IPS-18c (cell line): ENCODE measurements at regions not wholly inside any gene's neighbourhood (a gene's known extent, or its start where the extent isn't known, plus 50 kb on each side); places are given as distances from the start of the nearest gene placed in this dataset.

ENCODE experiments used
- H3K4me3 ChIP-seq: 2 replicates; pipeline ENCODE4 v1.7.0; 2013; ENCODE audit warnings: low read depth, mild to moderate bottlenecking, low read length, moderate library complexity; ENCODE audit not compliant: insufficient read depth
- H3K9me3 ChIP-seq: one replicate; pipeline ENCODE4 v1.6.1; 2013; ENCODE audit warnings: mild to moderate bottlenecking, low read length, moderate library complexity; ENCODE audit not compliant: control insufficient read depth, insufficient read depth

DNA sequence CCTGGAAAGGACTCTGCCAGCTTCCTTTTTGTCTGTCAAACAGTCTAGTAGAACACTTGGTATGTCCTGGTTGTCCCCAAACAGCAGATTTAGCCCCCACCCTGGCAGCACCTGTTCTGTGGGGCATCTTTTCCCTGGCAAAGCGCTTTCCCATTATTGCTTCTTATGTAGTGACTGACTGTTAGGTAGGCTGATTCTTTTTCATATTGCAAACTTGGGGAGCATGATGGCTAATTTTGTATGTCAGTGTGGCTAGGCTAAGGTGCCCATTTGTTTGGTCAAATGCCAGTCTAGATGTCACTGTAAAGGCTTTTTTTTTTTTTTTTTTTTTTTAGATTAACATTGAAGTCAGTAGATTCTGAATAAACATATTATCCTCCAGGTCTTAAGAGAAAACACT is 140.2 kb downstream of the MYCN start:
- Histone ChIP-seq H3K9me3 (no peaks in the 10 kb centered on the region), H3K4me3 (no peak overlapping the region)

DNA sequence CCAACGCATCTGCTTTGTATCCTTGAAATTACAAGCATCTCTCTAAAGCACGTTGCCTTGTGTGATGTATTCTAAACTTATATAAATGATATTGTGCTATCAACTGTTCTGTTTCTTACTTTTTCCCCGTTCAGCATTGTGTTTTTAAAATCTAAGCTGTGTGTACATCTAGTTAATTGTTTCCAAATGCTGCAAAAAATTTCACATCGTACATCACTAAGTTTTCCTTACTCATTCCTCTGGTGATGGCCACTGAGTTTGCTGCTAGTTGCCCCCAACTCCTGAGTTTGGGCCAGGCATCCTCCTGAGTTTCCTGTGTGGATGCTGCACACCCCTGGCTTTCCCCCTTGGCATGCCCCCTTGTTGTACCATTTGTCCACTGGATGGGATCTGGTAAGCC is 139.7 kb downstream of the MYCN start:
- Histone ChIP-seq H3K4me3 (no peak overlapping the region), H3K9me3 (no peaks in the 10 kb centered on the region)

DNA sequence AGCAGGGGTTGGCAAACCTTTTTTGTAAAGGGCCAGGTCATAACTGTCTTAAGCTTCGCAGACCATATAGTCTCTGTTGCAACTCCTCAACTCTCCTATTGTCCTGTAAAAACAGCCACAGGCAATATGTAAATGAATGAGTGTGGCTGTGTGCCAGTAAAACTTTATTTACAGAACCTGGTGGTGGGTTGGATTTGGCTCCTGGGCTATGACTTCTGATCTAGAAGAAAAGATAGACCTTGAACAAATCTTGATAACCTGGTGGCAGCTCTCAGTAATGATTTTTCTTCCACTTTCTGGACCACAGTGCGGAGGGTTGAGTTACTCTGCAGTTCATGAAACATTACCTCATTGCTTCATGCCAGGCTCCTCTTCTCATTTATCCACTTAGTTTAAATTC is 139.3 kb downstream of the MYCN start:
- H3K9me3 ChIP-seq: no peaks in the 10 kb centered on the region
- H3K4me3 ChIP-seq: no peak overlapping the region

DNA sequence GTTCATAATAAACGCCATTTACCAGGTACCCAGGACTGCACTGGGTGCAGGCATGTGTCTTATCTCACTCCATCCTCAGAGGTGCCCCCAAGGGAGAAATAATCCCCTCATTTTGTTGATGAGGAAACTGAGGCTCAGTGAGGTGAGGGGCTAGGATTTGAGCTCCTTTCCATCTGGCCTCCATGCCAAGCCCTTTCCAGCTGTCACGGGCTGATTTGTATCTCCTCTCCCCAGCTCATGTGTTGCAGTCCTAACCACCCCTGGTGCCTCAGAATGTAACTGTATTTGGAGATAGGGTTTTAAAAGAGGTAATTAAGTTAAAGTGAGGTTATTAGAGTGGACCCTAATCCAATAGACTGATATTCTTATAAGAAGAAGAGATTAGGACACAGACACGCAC is 137.3 kb downstream of the MYCN start:
- H3K9me3 ChIP-seq: no peaks in the 10 kb centered on the region

DNA sequence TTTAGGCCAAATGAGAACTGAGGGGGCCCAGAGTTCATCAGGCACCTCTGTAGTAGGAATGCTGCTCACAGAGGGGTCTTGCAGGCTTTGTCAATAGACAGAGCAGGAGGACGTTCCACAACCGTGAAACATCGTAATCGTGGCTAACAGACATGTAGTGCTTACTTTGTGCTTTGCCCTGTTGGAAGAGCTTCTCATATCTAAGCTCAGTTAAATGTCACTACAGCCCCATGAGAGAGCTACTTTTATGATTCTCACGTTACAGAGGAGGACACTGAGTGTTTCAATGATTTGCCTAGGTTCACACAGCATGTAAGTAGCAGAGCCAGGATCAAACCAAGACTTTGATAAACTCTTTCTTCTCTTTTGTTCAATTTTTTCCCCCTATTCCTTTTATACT is 136.6 kb downstream of the MYCN start:
- Histone ChIP-seq H3K4me3 (no peak overlapping the region), H3K9me3 (no peaks in the 10 kb centered on the region)

More for the DNA sequence above, 137.3 kb downstream of the MYCN start:
- no peak overlapping the region for H3K4me3 ChIP-seq

DNA sequence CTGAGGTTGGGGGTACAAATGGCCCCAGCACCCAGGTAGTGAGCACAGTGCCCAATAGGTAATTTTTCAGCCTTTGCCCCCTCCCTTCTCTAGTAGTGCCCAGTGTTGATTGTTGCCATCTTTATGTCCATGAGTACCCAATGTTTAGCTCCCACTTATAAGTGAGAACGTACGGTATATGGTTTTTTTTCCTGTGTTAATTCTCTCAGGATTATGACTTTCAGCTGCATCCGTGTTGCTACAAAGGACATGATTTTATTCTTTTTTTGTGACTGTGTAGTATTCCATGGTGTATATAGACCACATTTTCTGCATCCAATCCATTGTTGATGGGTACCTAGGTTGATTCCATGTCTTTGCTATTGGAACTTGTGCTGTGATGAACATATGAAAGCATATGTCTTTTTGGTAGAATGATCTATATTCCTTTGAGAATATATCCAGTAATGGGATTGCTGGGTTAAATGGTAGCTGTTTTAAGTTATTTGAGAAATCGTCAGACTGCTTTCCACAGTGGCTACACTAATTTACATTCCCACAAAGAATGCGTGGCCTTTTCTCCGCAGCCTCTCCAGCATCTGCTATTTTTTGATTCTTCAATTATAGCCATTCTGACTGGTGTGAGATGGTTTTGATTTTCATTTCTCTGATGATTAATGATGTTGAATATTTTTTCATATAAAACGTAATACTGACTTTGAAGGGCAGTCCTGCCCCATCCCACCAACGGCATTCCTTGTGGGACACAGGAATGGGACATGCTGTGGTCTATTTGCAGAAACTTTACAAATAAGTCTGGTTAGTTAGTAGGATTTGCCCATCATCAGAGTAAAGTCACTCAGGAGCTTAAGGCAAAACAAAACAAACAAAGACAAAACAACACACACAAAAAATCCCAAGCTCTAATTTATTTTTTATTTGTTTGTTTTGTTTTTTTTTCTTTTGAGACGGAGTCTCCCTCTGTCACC is 135.0 kb downstream of the MYCN start:
- no peak overlapping the region for H3K4me3 ChIP-seq
- no peaks in the 10 kb centered on the region for H3K9me3 ChIP-seq

DNA sequence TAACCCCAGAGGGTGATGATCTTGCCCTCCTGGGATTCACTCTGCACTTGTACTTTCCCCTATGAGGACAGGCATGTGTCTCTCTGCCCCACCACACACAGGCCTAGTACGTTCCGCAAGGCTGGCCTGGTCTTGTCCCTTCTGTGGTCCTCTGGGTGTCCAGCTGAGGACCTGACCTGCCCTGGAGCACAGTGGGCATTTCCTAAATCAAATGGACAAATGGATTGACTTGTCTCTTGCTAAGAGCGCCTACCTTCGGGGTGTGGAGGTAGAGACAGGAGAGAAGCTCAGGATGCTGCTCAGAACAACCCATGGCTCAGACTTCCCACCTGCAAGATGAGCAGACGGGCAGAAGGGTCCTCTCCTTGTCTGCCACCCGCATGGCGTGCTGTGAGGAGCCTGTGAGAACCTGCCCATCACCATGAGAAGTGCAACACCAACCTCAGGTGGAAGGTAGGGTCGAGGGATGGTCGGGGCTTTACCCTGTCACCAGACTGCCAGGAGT is 133.6 kb downstream of the MYCN start:
- H3K9me3 ChIP-seq: no peaks in the 10 kb centered on the region
- H3K4me3 ChIP-seq: no peak overlapping the region

DNA sequence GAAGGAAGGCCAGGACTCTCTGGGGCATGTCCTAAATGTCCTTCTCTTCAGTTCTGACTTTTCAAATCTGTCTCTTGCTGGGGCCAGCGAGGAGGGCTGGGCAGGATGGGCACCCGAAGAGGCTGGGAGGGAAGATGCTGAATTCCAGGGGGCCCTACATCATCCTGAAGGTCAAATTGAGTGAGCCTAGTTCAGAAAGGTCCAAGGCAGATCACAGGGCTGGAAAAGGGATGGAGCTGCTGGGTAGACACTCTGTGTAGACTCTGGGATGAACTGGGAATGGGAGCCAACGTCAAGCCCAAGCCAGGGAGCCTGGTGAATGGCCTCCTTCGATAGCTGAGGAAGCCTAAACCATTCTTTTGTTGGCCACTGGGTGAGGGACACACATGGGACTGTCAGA is 133.1 kb downstream of the MYCN start:
- no peak overlapping the region for H3K4me3 ChIP-seq
- H3K9me3 ChIP-seq: no peaks in the 10 kb centered on the region

DNA sequence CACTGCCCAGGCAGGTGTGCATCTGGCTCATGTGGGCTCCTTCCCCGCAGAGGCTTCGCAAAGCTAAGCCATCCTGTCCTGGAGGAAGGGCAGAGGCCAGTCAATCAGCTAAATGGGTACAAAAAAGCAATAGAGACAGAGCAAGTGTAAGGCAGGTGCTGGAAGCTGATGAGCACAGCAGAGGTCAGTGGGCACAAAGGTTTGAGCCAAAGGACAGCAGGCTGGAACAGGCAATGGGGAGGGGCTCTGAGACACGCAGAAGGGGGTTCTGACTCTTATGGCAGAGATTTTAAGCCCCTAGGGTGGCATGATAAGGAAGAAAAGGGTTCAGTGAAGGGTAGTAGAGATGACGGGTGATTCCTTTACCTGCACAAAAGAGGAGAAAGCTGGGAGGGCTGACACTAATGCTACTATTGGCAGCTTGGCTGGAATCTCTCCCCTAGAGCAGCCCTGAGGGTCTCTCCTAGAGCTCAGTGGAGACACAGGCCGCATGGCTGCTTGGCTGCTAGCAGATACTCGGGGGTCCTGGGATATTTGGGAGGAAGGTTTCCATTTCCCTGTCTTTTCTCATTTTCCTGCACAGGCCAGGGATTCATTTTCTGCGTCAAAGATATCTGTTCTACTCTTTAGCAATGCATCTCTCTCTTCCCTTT is 132.4 kb downstream of the MYCN start:
- no peak overlapping the region for H3K4me3 ChIP-seq
- H3K9me3 ChIP-seq: no peaks in the 10 kb centered on the region

DNA sequence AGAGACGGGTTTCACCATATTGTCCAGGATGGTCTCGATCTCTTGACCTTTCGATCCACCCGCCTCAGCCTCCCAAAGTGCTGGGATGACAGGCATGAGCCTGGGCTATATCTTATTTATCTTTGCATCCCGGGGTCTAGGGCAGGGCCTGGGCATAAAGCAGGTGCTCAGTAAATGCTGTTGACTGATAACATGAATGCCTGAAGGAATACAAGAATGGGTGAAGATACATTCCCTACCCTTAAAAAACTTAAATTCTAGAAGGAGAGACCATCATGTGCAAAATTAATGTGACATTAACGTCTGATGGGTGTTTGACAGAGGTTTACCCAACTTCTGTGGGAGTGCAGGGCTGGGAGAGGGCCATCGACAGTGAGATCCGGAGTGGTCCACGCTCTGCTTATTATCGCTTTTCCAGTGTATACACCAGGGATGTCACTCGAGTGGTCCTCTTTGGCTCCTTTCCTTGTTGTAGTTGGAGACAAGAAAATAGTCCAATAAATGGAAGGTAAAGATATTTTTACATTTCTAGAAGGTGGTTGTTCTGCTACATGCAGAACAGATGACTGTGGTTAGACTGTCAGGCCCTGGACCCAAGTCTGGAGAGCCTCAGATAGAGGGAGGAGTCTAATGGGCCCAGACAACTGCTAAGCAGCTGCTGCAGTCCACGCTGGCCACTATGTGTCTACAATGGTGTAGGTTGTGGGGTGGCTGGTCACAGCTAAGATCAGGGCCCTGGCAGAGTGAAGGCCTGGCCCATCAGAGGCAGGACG is 131.7 kb downstream of the MYCN start:
- Histone ChIP-seq H3K4me3 (no peak overlapping the region), H3K9me3 (no peaks in the 10 kb centered on the region)

DNA sequence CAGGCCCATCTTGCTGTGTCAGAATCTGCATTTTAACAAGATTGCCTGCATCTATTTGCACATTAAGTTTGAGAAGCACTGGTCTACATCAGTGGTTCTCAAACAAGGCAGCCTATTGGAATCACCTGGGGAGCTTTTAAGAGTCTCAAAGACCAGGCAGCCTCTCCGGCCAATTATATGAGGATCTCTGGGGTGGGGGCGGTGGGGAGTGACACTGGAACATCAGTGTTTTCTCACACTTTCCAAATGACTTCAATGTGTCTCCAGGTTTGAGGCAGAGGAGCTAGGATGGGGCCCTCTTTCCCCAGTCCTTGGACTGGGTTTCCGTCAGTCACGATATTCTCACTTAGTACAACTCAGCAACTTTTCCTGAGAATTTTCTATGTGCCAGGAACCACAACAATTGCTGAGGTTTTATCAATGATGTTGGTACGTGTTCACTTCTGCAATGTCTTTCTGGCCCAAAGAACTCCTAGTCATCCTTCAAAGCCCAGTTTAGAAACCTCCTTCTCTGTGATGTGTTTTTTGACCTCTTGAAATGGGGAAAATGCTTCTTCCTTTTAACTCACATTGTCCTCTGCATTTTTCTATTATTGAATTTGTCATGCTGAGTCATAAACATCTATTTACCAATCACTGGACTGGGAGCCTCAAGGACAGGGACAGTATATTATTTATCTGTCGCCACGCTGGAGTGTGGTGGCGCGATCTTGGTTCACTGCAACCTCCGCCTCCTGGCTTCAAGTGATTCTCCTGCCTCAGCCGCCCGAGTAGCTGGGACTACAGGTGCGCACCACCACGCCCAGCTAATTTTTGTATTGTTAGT is 130.9 kb downstream of the MYCN start:
- Histone ChIP-seq H3K9me3 (no peaks in the 10 kb centered on the region), H3K4me3 (no peak overlapping the region)

DNA sequence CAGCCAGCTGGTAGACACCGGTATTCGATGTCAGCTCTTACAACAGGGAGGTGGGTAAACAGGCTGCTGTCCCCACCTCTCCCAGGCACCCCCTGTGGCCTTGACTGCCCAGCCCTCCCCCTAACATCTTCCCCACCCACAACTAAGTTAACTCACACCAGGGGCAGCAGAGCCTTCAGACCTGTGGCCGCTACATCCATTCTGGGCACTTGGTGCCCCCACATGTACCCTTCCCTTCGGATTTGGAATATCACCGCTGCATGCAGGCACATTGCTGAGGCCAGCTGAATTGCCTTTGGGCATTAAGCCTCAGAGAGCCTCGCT is 130.3 kb downstream of the MYCN start:
- no peaks in the 10 kb centered on the region for H3K9me3 ChIP-seq
- H3K4me3 ChIP-seq: no peak overlapping the region

DNA sequence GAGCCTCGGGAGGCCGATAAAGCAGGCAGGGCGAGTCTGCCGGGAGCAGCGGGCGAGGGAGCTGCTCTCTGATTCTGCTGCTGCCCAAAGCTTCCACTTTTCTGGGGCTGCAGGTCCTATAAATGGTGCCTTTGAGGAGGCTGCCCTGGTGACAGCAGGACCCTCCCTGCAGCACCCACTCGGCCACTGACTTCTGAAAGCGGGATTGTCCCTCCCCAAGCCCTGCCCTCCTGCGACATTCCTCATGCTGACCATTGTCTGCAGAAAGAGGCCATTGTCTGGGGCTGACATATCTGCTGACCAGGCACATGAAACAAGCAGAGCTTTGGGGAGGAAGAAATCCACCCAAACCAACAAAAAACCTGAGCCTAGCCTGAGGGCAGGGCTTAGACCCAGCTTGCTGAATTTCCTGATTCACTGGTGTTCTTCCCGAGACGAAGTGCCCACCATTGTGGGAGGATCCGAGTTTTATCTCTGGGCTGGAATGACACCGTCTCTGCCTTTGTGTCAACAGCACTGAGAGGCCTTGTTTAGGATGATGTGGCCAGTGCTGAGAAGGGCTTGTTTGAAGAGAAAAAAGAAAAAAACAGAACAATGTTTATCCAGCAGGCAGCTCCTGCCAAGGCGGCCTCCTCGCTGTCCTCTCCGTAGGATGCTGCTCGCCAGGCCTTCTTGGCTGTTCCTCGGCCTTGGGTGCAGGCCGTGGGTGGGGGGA is 129.7 kb downstream of the MYCN start:
- Histone ChIP-seq H3K4me3 (no peak overlapping the region), H3K9me3 (no peaks in the 10 kb centered on the region)

DNA sequence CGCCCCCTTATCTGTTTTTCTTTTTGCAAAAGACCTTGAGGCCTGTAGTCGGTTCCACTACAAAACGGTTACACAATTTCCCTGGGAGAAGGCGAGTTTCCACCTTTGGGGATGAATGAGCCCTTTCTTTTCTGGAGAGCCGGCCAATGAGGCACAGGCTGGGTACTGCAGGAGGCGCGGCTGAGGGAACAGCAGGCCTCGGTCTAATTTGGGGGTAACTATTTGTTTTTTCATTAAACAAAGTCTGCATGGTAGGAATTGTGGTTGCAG is 129.2 kb downstream of the MYCN start:
- H3K9me3 ChIP-seq: no peaks in the 10 kb centered on the region

DNA sequence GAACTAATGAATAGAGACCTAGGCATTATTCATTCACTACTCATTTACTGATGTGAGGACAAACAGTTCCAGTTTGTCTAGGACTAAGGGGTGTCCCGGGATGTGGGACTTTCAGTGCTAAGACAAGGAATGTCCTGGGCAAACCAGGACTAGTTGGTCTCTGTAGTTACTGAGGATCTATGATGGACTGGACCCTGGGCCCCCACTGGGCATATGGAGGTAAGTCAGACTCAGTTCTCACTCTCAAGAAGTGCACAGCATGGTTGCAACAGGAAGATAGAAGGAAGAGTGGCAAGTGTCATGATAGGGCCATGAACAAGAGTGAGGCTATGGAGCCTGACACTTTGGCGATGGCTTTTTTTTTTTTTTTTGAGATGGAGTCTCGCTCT is 128.2 kb downstream of the MYCN start:
- no peak overlapping the region for H3K4me3 ChIP-seq
- H3K9me3 ChIP-seq: peaks cover 3% of the 10 kb centered on the region

More for the DNA sequence above, 129.2 kb downstream of the MYCN start:
- H3K4me3 ChIP-seq: no peak overlapping the region

DNA sequence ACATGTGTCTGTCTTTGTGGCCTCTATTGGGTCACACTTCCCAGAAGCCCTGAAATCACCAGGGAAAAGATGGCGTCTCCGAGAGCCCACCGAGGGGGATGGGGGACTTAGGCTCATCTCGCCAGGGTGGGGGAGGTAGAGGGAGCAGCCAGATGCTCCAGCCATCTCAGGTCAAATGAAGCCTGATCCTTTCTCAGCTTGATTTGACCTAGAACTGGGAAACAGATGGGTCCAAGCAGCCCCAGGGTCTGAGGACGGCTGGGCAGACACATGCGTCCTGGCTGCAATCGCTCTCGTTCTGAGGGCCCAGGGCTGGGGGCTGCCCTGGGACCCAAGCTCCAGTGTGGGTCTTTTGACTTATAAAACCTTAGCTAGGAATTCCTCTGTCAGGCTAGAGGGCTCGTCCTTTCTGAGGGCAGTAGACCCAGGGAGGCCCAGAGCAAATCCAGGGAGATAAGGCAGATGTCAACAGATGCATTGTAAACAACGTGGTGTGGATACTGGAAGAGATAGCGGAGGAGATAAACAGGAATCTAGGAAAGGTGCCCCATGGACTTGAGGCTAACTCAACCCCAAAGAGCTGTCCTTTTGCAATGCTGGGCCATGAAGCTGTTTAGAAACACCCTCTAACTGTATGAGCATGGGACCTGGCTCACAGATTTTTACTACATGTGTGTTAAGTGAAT is 127.7 kb downstream of the MYCN start:
- H3K4me3 ChIP-seq: no peak overlapping the region
- peaks cover 7% of the 10 kb centered on the region for H3K9me3 ChIP-seq
